Keratinocyte (primary cell): ENCODE measurements at regions not wholly inside any gene's neighbourhood (a gene's known extent, or its start where the extent isn't known, plus 50 kb on each side); places are given as distances from the start of the nearest gene placed in this dataset.

Source experiments
- DNase-seq: peaks from one replicate; pipeline ENCODE4 v3.0.0-alpha.2; 2011; ENCODE audit warnings: low read depth, missing footprints, low spot score
- FAIRE-seq: peaks from 2 replicates; lab custom pipeline; 2011; peaks lifted over from hg19 to GRCh38; lab: Jason Lieb, UNC
- H2AFZ ChIP-seq: 2 replicates; pipeline ENCODE4 v1.6.0; 2012; ENCODE audit warnings: low read length, control low read depth, inconsistent platforms; ENCODE audit not compliant: control insufficient read depth
- H3K27ac ChIP-seq: 2 replicates; pipeline ENCODE4 v1.5.1; 2011; ENCODE audit warnings: low read length; ENCODE audit not compliant: control insufficient read depth, insufficient read depth
- H3K27me3 ChIP-seq: 3 replicates; pipeline ENCODE4 v1.6.0; 2011; ENCODE audit warnings: low read length; ENCODE audit not compliant: control insufficient read depth, insufficient read depth; ENCODE audit errors: extremely low read depth
- H3K36me3 ChIP-seq, 2 experiments: 2 replicates in 1 of 2; 3 replicates in 1 of 2; pipeline ENCODE4 v1.5.1; 2011; ENCODE audit warnings: low read length in 2 of 2, mild to moderate bottlenecking in 1 of 2; ENCODE audit not compliant: control insufficient read depth in 2 of 2, insufficient read depth in 2 of 2; ENCODE audit errors: extremely low read depth in 1 of 2
- H3K4me1 ChIP-seq: 3 replicates; pipeline ENCODE4 v1.5.1; 2011; ENCODE audit warnings: low read length; ENCODE audit not compliant: control insufficient read depth, insufficient read depth; ENCODE audit errors: extremely low read depth
- H3K4me2 ChIP-seq: 3 replicates; pipeline ENCODE4 v1.6.0; 2011; ENCODE audit warnings: low read depth, low read length; ENCODE audit not compliant: control insufficient read depth, insufficient read depth; ENCODE audit errors: extremely low read depth
- H3K4me3 ChIP-seq, 3 experiments: fragments of 200-600 bp in 1 of 3; sonication (generic) in 1 of 3; 2 replicates in 2 of 3; 3 replicates in 1 of 3; pipeline ENCODE4 v1.5.1; 2011 to 2016; ENCODE audit warnings: low read length in 3 of 3, mild to moderate bottlenecking in 3 of 3, control low read depth in 2 of 3, inconsistent platforms in 1 of 3, low read depth in 1 of 3, mixed read lengths in 1 of 3, mixed run types in 1 of 3, moderate library complexity in 1 of 3; ENCODE audit not compliant: control insufficient read depth in 2 of 3, insufficient read depth in 2 of 3; ENCODE audit errors: extremely low read depth in 1 of 3
- H3K79me2 ChIP-seq: 2 replicates; pipeline ENCODE4 v1.6.0; 2012; ENCODE audit warnings: low read length; ENCODE audit not compliant: control insufficient read depth, insufficient read depth
- H3K9ac ChIP-seq: 3 replicates; pipeline ENCODE4 v1.6.0; 2011; ENCODE audit warnings: low read length; ENCODE audit not compliant: control insufficient read depth, insufficient read depth; ENCODE audit errors: extremely low read depth
- H3K9me1 ChIP-seq: 3 replicates; pipeline ENCODE4 v1.6.0; 2011; ENCODE audit warnings: low read length; ENCODE audit not compliant: control insufficient read depth, insufficient read depth; ENCODE audit errors: extremely low read depth
- H3K9me3 ChIP-seq: 2 replicates; pipeline ENCODE4 v1.5.1; 2012; ENCODE audit warnings: low read depth, low read length; ENCODE audit not compliant: control insufficient read depth
- H4K20me1 ChIP-seq: 3 replicates; pipeline ENCODE4 v1.6.0; 2011; ENCODE audit warnings: low read length; ENCODE audit not compliant: control insufficient read depth, insufficient read depth; ENCODE audit errors: extremely low read depth
- CTCF ChIP-seq, 3 experiments: IDR thresholded peaks in 1 of 3; conservative IDR thresholded peaks in 1 of 3; optimal IDR thresholded peaks in 1 of 3; 2 replicates in 2 of 3; 3 replicates in 1 of 3; pipeline versions ENCODE3 to v1.5.1; 2011; ENCODE audit warnings: low read length in 3 of 3, mild to moderate bottlenecking in 3 of 3, moderate library complexity in 2 of 3, control low read depth in 1 of 3, inconsistent platforms in 1 of 3; ENCODE audit not compliant: insufficient read depth in 2 of 3; ENCODE audit errors: extremely low read depth in 1 of 3
- EZH2 ChIP-seq: IDR thresholded peaks from one replicate; pipeline ENCODE4 v1.6.1; 2012; ENCODE audit warnings: inconsistent platforms, mild to moderate bottlenecking, low read length, moderate library complexity
- dilution Hi-C: fragments of 300-500 bp; cut with MboI; formaldehyde crosslinking; loops from one replicate; pipeline ENCODE4 v1.7.0; 2020; ENCODE audit warnings: low sequenced_read_pairs; ENCODE audit not compliant: extremely low pct_ligation_motif_present

- FAIRE-seq, result no peak
- Histone ChIP-seq H3K27ac (no peak overlapping the region), H3K4me3 (no peak overlapping the region), H3K9me1 (no peaks in the 10 kb centered on the region), H4K20me1 (no peaks in the 10 kb centered on the region), H3K4me1 (no peaks in the 10 kb centered on the region), H3K9ac (no peak overlapping the region), H3K79me2 (no peaks in the 10 kb centered on the region), H2AFZ (no peak overlapping the region), H3K36me3 (no peaks in the 10 kb centered on the region), H3K9me3 (no peaks in the 10 kb centered on the region), H3K4me2 (no peak overlapping the region), H3K27me3 (no peaks in the 10 kb centered on the region)
- no peak for TF ChIP-seq CTCF (optimal IDR thresholded peaks at IDR 0.05 in 1 of 3, IDR thresholded peaks at IDR 0.05 in 1 of 3, conservative IDR thresholded peaks at IDR 0.05 in 1 of 3; ENCODE audit: extremely low read depth in 1 of 3, insufficient read depth in 2 of 3, low read length in 3 of 3)
- no peak for TF ChIP-seq EZH2
- DNase-seq, result no peak
- dilution Hi-C loops, result no loop called here
These were observed 857.6 kb downstream of the METTL15 start for GRCh38 chr11:28965819-28966218.

GRCh38 chr11:28964811-28965210, 856.6 kb downstream of the METTL15 start:
- Histone ChIP-seq H2AFZ (no peak overlapping the region), H3K27me3 (no peaks in the 10 kb centered on the region), H4K20me1 (no peaks in the 10 kb centered on the region), H3K4me3 (no peak overlapping the region), H3K4me2 (no peak overlapping the region), H3K9ac (no peak overlapping the region), H3K9me3 (no peaks in the 10 kb centered on the region), H3K36me3 (no peaks in the 10 kb centered on the region), H3K79me2 (no peaks in the 10 kb centered on the region), H3K27ac (no peak overlapping the region), H3K4me1 (no peaks in the 10 kb centered on the region), H3K9me1 (no peaks in the 10 kb centered on the region)
- no peak for TF ChIP-seq EZH2
- TF ChIP-seq CTCF (optimal IDR thresholded peaks at IDR 0.05 in 1 of 3, IDR thresholded peaks at IDR 0.05 in 1 of 3, conservative IDR thresholded peaks at IDR 0.05 in 1 of 3; ENCODE audit: extremely low read depth in 1 of 3, insufficient read depth in 2 of 3, low read length in 3 of 3), result no peak
- FAIRE-seq (no peak), DNase-seq (no peak)
- dilution Hi-C loops, result no loop called here
